Smooth muscle cell of the brain vasculature (primary cell): ENCODE measurements at regions not wholly inside any gene's neighbourhood (a gene's known extent, or its start where the extent isn't known, plus 50 kb on each side); places are given as distances from the start of the nearest gene placed in this dataset.

ENCODE experiments used
- DNase-seq: peaks from one replicate; pipeline ENCODE4 v3.0.0-alpha.2; 2012; ENCODE audit warnings: low read depth, low spot score

GRCh38 chr10:94281654-94282053 is 81.1 kb downstream of the NOC3L start:
- no peak for DNase-seq

GRCh38 chr10:94282369-94282768 is 80.4 kb downstream of the NOC3L start:
- no peak for DNase-seq
